B cell (primary cell): ENCODE measurements at regions not wholly inside any gene's neighbourhood (a gene's known extent, or its start where the extent isn't known, plus 50 kb on each side); places are given as distances from the start of the nearest gene placed in this dataset.

Source experiments
- EZH2 ChIP-seq: IDR thresholded peaks from 2 replicates; pipeline ENCODE4 v1.6.1; 2012; ENCODE audit warnings: borderline replicate concordance, low read depth, mild to moderate bottlenecking, moderate library complexity, low read length; ENCODE audit not compliant: insufficient read depth, poor library complexity, severe bottlenecking
- TF ChIP-seq, protein P1 (sequence below): fragments of 200-600 bp; IDR thresholded peaks from one replicate; pipeline ENCODE4 v1.8.0; 2022; ENCODE audit warnings: antibody characterized with exemption, mild to moderate bottlenecking

DNA sequence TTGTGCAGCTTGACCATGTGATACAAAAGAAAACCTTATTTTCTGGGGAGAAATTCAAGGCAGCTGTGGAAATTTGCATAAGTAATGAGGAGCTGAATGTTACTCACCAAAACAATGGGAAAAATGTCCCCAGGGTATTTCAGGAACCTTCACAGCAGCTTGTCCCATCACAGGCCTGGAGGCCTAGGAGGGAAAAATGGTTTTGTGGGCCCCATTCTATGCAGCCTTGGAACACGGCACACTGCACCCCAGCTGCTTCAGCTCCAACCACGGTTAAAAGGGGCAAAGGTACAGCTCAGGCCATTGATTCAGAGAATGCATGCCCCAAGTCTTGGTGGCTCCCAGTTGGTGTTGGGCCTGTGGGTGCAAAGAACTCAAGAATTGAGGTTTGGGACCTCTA is 216.1 kb downstream of the MAGEE1 start:
- TF ChIP-seq, protein P1, sequence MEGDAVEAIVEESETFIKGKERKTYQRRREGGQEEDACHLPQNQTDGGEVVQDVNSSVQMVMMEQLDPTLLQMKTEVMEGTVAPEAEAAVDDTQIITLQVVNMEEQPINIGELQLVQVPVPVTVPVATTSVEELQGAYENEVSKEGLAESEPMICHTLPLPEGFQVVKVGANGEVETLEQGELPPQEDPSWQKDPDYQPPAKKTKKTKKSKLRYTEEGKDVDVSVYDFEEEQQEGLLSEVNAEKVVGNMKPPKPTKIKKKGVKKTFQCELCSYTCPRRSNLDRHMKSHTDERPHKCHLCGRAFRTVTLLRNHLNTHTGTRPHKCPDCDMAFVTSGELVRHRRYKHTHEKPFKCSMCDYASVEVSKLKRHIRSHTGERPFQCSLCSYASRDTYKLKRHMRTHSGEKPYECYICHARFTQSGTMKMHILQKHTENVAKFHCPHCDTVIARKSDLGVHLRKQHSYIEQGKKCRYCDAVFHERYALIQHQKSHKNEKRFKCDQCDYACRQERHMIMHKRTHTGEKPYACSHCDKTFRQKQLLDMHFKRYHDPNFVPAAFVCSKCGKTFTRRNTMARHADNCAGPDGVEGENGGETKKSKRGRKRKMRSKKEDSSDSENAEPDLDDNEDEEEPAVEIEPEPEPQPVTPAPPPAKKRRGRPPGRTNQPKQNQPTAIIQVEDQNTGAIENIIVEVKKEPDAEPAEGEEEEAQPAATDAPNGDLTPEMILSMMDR, result no peak
- no peak for TF ChIP-seq EZH2
